GM12878 (cell line): ENCODE measurements at regions not wholly inside any gene's neighbourhood (a gene's known extent, or its start where the extent isn't known, plus 50 kb on each side); places are given as distances from the start of the nearest gene placed in this dataset.

ENCODE experiments used
- ATAC-seq: fragments of 200-7000 bp; cut with Tn5 transposase; 3 replicates; pipeline ENCODE4 v1.9.1; 2020; ENCODE audit warnings: mild to moderate bottlenecking, moderate library complexity
- BruUV-seq: library from RNA; stranded (reverse); fragments of 400-500 nt; replicated peaks from 2 replicates; lab custom pipeline; 2021; lab: Mats Ljungman, UMichigan
- CTCF ChIA-PET: fragments of 300-600 bp; sonication (Branson Sonifier 250); formaldehyde crosslinking; extraction: SDS; loops from one replicate; lab custom pipeline; 2021; ENCODE audit warnings: inconsistent platforms; lab: Yijun Ruan, JAX
- POLR2A ChIA-PET: fragments of 350-600 bp; formaldehyde crosslinking; extraction: SDS; loops from one replicate; lab custom pipeline; 2021; ENCODE audit warnings: inconsistent platforms; lab: Charles Lee
- RAD21 ChIA-PET: fragments of 300-600 bp; sonication (Branson Sonifier 250); formaldehyde crosslinking; loops from one replicate; lab custom pipeline; 2023; ENCODE audit warnings: antibody characterized with exemption; ENCODE audit not compliant: unreplicated experiment; lab: Charles Lee
- SMC1A ChIA-PET: fragments of 300-600 bp; sonication (Branson Sonifier 250); formaldehyde crosslinking; loops from one replicate; lab custom pipeline; 2023; ENCODE audit not compliant: unreplicated experiment, uncharacterized antibody; lab: Charles Lee
- DNase-seq: peaks from one replicate; pipeline ENCODE4 v3.0.0-alpha.2; 2011; ENCODE audit warnings: low read depth, low spot score
- FAIRE-seq: peaks from 3 replicates; lab custom pipeline; 2011; peaks lifted over from hg19 to GRCh38; lab: Jason Lieb, UNC
- H2AFZ ChIP-seq: 2 replicates; pipeline ENCODE4 v1.6.0; 2011; ENCODE audit warnings: low read depth, low read length, control low read depth; ENCODE audit not compliant: control insufficient read depth
- H3K27ac ChIP-seq: 2 replicates; pipeline ENCODE4 v1.5.1; 2011; ENCODE audit warnings: control low read depth; ENCODE audit not compliant: control insufficient read depth, insufficient read depth
- H3K27me3 ChIP-seq, 2 experiments: replicated peaks in 1 of 2; 2 replicates each; pipeline versions ENCODE4 v1.6.0 to v1.6.1; 2011; ENCODE audit warnings: low read length in 1 of 2; ENCODE audit not compliant: control insufficient read depth in 2 of 2, insufficient read depth in 2 of 2
- H3K36me3 ChIP-seq, 2 experiments: 2 replicates each; pipeline ENCODE4 v1.5.1; 2011; ENCODE audit warnings: low read length in 1 of 2; ENCODE audit not compliant: control insufficient read depth in 2 of 2, insufficient read depth in 2 of 2
- H3K4me1 ChIP-seq: 2 replicates; pipeline ENCODE4 v1.6.1; 2011; ENCODE audit warnings: mild to moderate bottlenecking, low read length, moderate library complexity, mixed read lengths; ENCODE audit not compliant: control insufficient read depth, insufficient read depth
- H3K4me2 ChIP-seq: 2 replicates; pipeline ENCODE4 v1.6.0; 2011; ENCODE audit warnings: control low read depth; ENCODE audit not compliant: control insufficient read depth, insufficient read depth
- H3K4me3 ChIP-seq: fragments of 200-600 bp; sonication (generic); 2 replicates; pipeline ENCODE4 v1.5.1; 2016
- H3K79me2 ChIP-seq: 2 replicates; pipeline ENCODE4 v1.6.0; 2011; ENCODE audit warnings: low read length; ENCODE audit not compliant: control insufficient read depth, insufficient read depth
- H3K9ac ChIP-seq: 2 replicates; pipeline ENCODE4 v1.8.0; 2011; ENCODE audit warnings: low read length, control low read depth, mixed read lengths; ENCODE audit not compliant: control insufficient read depth, insufficient read depth
- H3K9me3 ChIP-seq: replicated peaks from 3 replicates; pipeline ENCODE4 v1.5.1; 2011; ENCODE audit warnings: mild to moderate bottlenecking, low read length; ENCODE audit not compliant: control insufficient read depth, insufficient read depth
- H4K20me1 ChIP-seq: 2 replicates; pipeline ENCODE4 v1.6.0; 2011; ENCODE audit not compliant: control insufficient read depth, insufficient read depth
- CHD4 ChIP-seq: fragments of 200-600 bp; sonication (generic); IDR thresholded peaks from 2 replicates; pipeline ENCODE4 v1.6.1; 2016; ENCODE audit warnings: mild to moderate bottlenecking
- CREM ChIP-seq: IDR thresholded peaks from 2 replicates; pipeline ENCODE4 v1.6.1; 2014; ENCODE audit warnings: antibody characterized with exemption, low read depth
- MEF2B ChIP-seq: fragments of 450-650 bp; IDR thresholded peaks from 2 replicates; pipeline ENCODE4 v1.6.1; 2018; ENCODE audit warnings: mild to moderate bottlenecking, moderate library complexity; ENCODE audit not compliant: partially characterized antibody, poor library complexity, severe bottlenecking
- NFXL1 ChIP-seq: fragments of 450-650 bp; IDR thresholded peaks from 2 replicates; pipeline ENCODE4 v1.6.1; 2017; ENCODE audit warnings: antibody characterized with exemption, mild to moderate bottlenecking, borderline replicate concordance
- NR2C1 ChIP-seq: fragments of 450-650 bp; IDR thresholded peaks from 2 replicates; pipeline ENCODE4 v1.6.1; 2017; ENCODE audit warnings: antibody characterized with exemption, mild to moderate bottlenecking, moderate library complexity
- POU2F2 ChIP-seq: IDR thresholded peaks from 3 replicates; pipeline ENCODE4 v1.6.1; 2011; ENCODE audit warnings: low read depth, mild to moderate bottlenecking, low read length, borderline replicate concordance
- PRDM15 ChIP-seq: fragments of 450-650 bp; formaldehyde crosslinking; IDR thresholded peaks from 2 replicates; pipeline ENCODE4 v1.4.0; 2020; ENCODE audit warnings: mild to moderate bottlenecking, moderate library complexity
- WRNIP1 ChIP-seq: IDR thresholded peaks from 2 replicates; pipeline ENCODE4 v1.6.1; 2011; ENCODE audit warnings: low read depth, low read length, improper control_type of control experiment, borderline replicate concordance
- ZBTB40 ChIP-seq: fragments of 450-650 bp; IDR thresholded peaks from 2 replicates; pipeline ENCODE4 v1.6.1; 2016; ENCODE audit warnings: mild to moderate bottlenecking, moderate library complexity, borderline replicate concordance
- ZSCAN29 ChIP-seq: fragments of 450-650 bp; IDR thresholded peaks from 2 replicates; pipeline ENCODE4 v1.6.1; 2017; ENCODE audit warnings: mild to moderate bottlenecking, moderate library complexity
- WGBS: methylation state at CpG from one replicate; pipeline ENCODE4 v1.1.6; 2016; ENCODE audit warnings: low lambda C conversion rate; ENCODE audit not compliant: insufficient replicate concordance, insufficient coverage; ENCODE audit errors: missing lambda C conversion rate; 5-methylcytosine and 5-hydroxymethylcytosine counted together
- in situ Hi-C: fragments of 300-500 bp; cut with MboI; formaldehyde crosslinking; loops from 9 replicates; pipeline ENCODE4 v1.14.3; 2018; ENCODE audit warnings: mixed read lengths
- intact Hi-C: fragments of 100-400 bp; cut with micrococcal nuclease; formaldehyde crosslinking; loops from one replicate; pipeline ENCODE4 v1.14.2; 2022; ENCODE audit not compliant: unreplicated experiment

- Histone ChIP-seq H3K9ac (no peak overlapping the region), H2AFZ (no peak overlapping the region), H3K9me3 (no peaks in the 10 kb centered on the region), H3K4me2 (no peak overlapping the region), H3K36me3 (no peaks in the 10 kb centered on the region), H3K27ac (no peak overlapping the region), H3K27me3 (no peaks in the 10 kb centered on the region; a peak in 1 of 4 replicates), H3K4me1 (no peaks in the 10 kb centered on the region), H3K79me2 (no peaks in the 10 kb centered on the region), H4K20me1 (no peaks in the 10 kb centered on the region), H3K4me3 (no peak overlapping the region)
- ChIA-PET CTCF (interaction anchor here (1.6 kb wide), 1 partner anchor 12 kb away, joined by 4 read pairs; no protein-coding TSS in a partner anchor), RAD21 (no interaction called here), SMC1A (no interaction called here), POLR2A (no interaction called here)
- no TSS peak for BruUV-seq
- DNase-seq: no peak
- TF ChIP-seq WRNIP1 (no peak), ZSCAN29 (no peak)
- WGBS: 90% methylated on average over 4 of the region's 4 CpGs
- ATAC-seq: no peak
- FAIRE-seq: no peak
- in situ Hi-C loops (no loop called here), intact Hi-C loops (no loop called here)
These were observed 659.0 kb downstream of the UTRN start for GRCh38 chr6:144944106-144944505.

GRCh38 chr6:144947398-144947976 lies 662.4 kb downstream of the UTRN start:
- no peak for TF ChIP-seq PRDM15 (CRISPR knock-in tag)
- no peak for TF ChIP-seq NFXL1
- TF ChIP-seq CHD4: no peak
- TF ChIP-seq NR2C1: no peak
- no peak for TF ChIP-seq POU2F2
- TF ChIP-seq MEF2B: no peak
- no peak for TF ChIP-seq ZBTB40
- TF ChIP-seq CREM: no peak
- ChIA-PET RAD21 (no interaction called here), SMC1A (no interaction called here), POLR2A (no interaction called here), CTCF (no interaction called here)
- H3K27ac ChIP-seq: no peak overlapping the region
- no peaks in the 10 kb centered on the region for H3K4me1 ChIP-seq
- H4K20me1 ChIP-seq: no peaks in the 10 kb centered on the region
- H3K27me3 ChIP-seq: no peaks in the 10 kb centered on the region
- DNase-seq (no peak), FAIRE-seq (no peak), ATAC-seq (no peak)
- 17% methylated on average over 4 of the region's 4 CpGs for WGBS
- intact Hi-C loops (no loop called here), in situ Hi-C loops (no loop called here)
- no peaks in the 10 kb centered on the region for H3K36me3 ChIP-seq
- no TSS peak for BruUV-seq
- no peak overlapping the region for H3K4me3 ChIP-seq
- H3K9me3 ChIP-seq: no peaks in the 10 kb centered on the region
- no peak overlapping the region for H3K9ac ChIP-seq
- no peak overlapping the region for H3K4me2 ChIP-seq
- H2AFZ ChIP-seq: no peak overlapping the region
- no peaks in the 10 kb centered on the region for H3K79me2 ChIP-seq
